Skeletal muscle cell (primary cell): ENCODE measurements at regions not wholly inside any gene's neighbourhood (a gene's known extent, or its start where the extent isn't known, plus 50 kb on each side); places are given as distances from the start of the nearest gene placed in this dataset.

ENCODE experiments used
- DNase-seq: peaks from one replicate; pipeline ENCODE4 v3.0.0-alpha.2; 2010; ENCODE audit warnings: low read depth
- H3K4me3 ChIP-seq: 2 replicates; pipeline ENCODE4 v1.5.1; 2011; ENCODE audit warnings: low read depth, mild to moderate bottlenecking, control low read depth, low read length, moderate library complexity

DNA sequence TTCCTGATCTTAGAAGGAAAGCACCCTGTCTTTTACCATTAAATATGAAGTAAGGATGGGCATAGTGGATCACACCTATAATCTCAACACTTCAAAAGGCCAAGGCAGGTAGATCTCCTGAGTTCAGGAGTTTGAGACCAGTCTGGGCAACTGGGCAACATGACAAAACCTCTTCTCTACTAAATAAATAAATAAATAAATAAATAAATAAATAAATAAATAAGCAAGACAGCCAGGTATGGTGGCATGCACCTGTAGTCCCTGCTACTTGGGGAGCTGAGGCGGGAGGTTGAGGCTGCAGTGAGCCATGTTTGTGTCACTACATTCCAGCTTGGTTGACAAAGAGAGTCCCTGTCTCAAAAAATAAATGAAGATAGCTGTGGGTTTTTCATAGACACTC, 313.1 kb downstream of the RPS24 start:
- H3K4me3 ChIP-seq = no peak overlapping the region
- DNase-seq = no peak

DNA sequence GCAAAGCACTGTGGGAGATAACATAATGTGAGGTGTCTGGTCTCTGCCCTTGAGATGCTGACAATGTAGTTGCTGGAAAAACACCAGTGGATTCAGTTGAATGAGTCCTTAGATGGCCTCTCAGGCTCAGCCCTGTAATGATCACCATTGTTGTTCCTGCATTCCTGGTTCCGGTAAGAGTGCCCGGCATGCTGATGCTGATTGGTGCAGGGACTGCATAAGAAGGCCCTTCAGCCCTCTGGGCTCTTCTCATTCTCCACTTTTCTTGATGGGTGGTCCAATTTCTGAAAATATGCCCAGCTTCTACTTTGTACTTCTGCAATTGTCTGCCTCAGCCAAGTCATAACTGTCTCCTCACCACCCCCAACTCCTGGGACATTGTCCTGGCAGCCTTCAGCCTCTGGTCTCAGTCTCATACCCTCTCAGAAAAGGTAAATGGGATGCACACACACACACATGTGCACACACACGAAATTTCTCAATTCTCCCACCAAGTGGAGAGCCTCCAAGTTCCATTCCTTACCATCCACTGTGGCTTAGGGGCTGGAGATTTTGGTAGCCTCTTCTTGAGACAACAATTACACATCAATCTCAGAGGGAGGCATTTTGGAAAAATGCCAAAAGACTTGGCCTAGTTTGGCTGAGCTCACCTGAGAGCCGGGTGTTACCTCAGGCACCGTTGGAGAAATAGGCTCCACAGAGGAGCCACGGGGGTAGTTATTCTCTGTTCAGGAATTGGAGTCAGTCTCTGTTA, 314.9 kb downstream of the RPS24 start:
- no peak overlapping the region for H3K4me3 ChIP-seq
- DNase-seq = no peak

DNA sequence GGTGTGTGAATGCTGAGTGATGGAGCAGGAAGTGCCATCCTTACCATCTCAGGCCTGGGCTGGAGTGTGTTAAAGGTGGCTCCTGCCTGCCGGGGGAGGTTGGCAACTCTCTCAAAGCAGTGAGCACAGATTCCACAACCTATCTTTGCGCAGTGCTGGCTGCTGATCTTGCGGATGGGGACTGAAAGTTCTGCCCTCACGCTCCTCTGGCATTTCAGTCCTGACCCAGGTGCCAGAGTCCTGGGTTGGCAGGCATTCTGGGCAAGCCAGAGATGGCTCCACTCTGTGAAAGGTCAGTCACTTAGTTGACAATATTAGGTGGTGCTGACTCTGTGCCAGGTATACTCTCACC, 315.5 kb downstream of the RPS24 start:
- DNase-seq = no peak
- no peak overlapping the region for H3K4me3 ChIP-seq

DNA sequence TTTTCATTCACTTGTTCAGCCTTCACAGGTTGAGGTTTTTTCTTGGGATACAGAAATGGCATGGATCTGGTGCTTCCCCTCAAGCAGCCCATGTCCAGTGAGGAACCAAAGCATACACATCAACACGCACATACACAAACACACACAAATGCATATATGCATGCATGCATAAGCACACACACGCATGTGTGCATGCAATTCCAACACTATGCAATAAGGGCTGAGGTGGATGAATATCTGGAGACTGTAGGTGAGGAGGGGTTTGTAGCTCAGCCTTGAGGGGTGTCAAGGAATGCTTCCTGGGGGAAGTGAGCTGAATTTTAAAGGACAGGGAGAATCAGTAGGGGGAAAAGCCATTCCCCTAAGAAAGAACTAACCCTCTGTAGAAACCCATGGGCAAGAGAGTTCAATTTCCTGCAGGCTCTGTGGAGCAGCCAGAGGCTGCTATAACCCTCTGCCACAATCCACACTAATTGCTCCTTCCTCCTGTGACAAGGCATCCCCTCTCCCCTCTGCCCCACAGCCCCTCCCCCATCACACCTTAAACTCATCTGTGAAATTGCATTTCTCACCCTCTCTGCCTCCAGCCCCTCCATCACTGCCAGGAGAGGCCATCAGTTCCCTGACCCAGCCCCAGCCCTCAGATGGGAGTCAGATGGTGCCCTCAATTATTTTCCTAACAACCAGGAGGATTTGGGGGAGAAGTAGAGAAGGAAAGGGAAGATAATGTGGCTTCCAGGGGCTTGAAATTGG, 316.4 kb downstream of the RPS24 start:
- no peak for DNase-seq
- H3K4me3 ChIP-seq = no peak overlapping the region

DNA sequence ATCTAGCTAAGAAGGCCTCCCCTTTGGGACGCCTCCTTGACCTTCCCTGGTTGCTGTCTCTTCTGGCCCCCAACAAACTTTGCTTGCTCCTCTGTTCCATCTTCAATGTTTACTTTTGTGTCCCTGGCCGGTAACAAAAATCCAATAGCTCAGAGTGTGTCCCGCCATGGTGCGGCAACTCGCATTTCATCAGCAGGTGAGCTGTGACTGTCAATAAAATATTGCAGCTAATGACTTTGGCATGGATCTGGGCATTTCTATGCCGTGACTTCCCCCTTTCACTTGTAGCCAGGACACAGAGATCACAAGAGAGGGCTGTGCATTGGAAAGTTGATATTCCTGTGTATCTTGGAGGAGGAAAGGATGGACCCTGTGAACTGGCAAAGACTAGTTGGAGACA, 317.6 kb downstream of the RPS24 start:
- no peak overlapping the region for H3K4me3 ChIP-seq

DNA sequence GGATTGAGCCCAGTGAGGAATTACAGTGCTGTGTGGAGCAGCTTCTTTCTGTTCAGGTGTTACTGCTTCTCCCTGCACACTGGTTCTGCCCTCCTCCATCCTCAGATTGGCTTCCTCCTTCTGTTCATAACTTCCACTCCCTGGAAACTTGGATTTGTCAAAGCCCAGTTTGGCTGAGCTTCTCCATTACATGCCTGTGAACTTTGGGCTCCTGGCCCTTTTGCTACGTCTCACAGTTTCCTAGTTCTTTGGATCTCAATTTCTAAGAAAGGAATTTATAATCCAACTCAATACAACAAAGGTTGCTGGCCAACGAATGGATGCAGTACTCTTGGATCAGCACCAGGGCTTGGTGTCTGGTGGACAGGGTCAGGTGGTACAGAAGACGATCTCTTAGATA, 318.1 kb downstream of the RPS24 start:
- H3K4me3 ChIP-seq = no peak overlapping the region
- no peak for DNase-seq

More for the DNA sequence above, 317.6 kb downstream of the RPS24 start:
- DNase-seq = no peak

DNA sequence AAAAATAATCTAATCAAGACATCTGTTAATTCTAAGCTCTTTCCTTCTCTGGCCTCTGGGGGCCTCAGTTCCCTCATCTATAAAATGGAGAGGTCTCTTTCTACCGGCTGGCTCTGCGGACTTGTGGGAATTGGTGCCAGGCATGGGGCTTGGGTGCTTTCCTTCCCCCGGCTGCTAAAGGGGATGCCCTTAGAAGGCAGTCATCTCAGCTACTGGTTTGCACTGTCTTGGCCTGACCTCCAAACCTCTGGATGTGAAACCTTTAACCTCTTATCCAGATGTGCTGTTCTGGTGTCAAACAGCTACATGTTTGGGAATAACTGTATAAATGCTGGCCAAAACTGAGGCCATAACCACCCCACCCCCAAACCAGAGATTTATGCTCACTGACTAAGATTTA, 320.0 kb downstream of the RPS24 start:
- DNase-seq = no peak
- no peak overlapping the region for H3K4me3 ChIP-seq

DNA sequence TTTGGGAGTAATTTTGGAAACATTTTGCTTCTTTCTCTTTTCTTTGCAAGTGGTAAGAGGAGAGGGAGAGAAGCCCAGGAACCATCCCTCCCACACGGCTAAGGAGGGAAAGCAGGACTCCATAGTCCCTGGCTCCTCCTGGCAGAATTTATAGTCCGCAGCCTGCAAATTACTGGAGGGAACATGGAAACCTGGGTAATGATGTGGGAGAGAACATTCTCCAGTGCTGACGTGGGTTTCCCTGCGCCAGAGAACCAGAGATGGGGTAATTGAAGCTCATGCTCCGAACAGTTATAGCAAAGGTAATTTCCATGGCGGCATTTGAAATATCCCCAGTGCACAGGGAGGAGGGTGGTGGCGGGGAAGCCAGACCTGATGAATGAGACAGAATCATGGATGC, 320.4 kb downstream of the RPS24 start:
- H3K4me3 ChIP-seq = no peak overlapping the region
- no peak for DNase-seq

DNA sequence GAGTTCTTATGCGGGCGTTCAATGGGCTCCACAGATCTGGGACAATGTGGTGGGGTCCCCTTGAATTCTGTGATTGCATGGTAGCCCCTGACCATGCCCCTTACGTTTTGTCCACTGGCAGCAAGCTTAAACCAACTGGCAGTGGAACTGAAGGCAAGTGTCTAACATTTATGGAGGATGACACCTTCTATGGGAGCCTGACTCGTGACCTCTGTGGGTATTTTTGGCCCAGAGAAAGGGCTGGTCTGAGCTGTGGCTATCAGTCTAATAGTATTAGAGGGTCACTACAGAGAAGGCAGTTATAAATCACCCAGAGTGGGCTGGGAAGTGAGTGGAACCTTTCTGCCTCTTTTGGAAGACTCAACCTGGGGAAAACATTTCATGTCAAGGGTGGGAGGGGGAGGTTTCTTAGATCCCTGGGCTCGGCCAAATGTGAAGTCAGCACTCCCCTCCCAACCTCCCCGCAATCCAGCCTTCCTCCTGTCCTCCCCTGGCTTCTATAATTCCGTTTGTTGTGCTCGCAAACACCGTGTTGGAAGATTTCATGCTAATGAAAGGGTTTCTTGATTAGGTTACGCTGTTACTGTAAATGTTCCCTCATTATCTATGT, 322.7 kb downstream of the RPS24 start:
- no peak overlapping the region for H3K4me3 ChIP-seq
- no peak for DNase-seq

DNA sequence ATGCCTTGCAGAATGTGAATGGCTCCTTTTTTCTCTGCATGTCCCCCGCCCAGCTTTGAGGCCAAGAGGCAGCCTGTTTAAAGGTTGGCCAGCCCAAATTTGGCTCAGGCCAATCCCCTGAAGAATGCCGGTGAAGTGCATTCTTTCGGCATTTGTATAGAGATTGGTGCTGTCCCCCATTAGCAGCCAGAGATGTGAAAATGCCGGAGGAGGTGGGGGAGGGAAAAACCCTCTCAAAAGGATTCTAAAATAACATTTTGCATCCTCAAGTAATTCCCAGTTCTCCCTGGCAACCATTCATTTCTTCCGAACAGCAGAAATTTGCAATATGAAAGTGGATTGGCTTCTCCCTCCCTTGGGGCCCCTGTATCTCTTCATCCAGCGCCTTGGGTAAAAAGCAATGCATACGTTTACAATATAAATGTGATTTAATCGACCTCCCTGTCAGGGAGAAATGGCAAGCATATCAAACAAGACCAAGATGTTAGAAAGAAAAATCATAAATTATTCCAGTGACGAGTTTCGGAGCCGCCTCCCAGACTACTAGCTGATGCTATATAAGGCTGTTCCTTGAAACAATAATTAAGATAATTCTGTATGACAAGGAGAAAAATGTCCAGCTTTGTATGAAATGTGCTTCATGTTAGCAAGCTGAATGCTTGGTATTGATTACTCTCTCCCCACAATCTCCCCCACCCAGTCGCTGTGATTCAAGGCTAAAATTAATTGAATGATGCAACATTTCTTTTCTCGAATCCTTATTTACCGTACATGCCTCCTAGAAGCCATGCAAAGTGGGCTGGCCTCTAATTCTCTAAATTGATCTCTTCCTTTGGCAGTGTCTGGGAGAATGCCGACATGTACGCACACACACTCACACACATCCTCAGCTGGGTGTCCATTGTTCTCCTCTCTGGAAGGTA, 323.7 kb downstream of the RPS24 start:
- H3K4me3 ChIP-seq = no peak overlapping the region
- no peak for DNase-seq

DNA sequence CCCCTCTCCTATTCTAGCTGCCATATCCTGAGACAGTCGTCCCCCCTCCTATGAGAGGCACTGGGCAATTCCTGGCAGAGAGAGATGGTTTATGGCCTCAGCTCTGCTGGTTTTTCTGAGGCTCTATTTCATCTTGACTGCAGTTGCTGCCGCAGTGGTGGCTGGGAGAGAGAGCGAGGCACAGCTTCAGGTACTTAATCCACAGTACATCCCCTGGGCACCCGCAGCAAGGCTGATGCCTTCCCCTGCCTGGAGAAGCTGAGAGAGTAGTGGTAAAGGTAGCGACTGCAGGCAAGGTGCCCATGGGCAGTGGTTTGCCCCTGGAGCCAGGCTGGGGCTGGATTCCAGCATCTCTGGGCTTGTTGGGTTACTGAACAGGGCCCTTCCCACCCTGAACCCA, 324.7 kb downstream of the RPS24 start:
- DNase-seq = no peak

DNA sequence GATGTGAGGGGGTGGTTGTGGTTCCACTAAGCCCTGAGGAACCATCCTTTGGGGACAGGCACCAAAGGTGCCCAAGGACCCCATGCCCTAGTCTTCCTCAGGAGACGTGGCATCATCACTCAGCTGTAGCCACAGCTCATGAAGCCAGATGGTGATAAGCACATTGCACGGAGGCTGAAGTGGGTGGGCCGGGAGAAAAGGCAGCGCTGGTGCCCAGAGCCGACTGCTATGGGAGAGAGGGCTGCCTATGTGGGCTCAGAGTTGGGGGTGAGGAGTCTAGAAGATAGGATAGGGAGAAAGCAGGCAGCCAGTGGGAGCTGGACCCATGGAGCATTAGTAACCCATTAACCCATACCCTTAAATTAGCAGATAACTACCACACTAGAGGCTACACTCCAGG, 325.3 kb downstream of the RPS24 start:
- no peak for DNase-seq
- no peak overlapping the region for H3K4me3 ChIP-seq

More for the DNA sequence above, 324.7 kb downstream of the RPS24 start:
- no peak overlapping the region for H3K4me3 ChIP-seq

DNA sequence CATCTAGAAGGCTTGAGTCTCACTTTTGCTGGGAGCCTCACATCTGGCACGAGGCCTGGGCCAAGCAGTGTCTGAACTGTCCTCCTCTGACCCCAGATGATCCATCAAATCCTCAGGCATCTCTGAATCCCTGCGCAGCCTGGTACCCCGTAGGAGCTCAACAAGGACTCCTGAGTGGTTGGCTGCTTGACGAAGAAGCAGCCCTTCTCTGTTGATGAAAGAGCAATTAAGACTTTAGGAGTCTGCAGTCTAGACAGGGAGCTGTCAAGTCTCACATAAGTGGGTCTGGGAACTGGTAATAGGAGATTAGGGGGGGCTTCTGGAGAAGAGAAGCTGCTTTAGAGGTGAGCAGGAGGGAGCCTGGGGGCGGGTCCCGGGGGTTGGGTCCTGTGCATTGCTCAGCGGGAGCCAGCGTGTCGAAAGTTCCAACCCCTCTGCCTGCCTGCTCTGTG, 326.0 kb downstream of the RPS24 start:
- no peak overlapping the region for H3K4me3 ChIP-seq
- no peak for DNase-seq

DNA sequence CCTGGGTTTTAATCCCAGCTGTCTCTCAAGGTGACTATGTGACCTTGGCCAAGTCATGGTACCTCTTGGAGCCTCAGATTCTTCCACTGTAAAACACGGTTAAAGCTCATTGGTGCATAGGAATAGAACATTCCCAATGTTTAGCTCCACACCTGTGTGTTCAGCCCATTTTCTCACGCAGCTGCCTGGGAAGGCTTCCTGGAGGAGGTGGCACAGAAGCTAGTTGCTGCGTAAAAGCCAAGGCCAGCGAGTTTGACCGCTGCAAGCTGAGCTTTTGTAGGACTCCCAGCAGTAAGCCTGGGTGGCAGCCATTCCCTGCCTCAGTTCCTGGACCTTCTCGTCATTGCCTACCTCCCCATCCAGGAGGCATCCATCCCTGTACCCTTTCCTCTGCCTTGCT, 326.6 kb downstream of the RPS24 start:
- no peak for DNase-seq
- no peak overlapping the region for H3K4me3 ChIP-seq

DNA sequence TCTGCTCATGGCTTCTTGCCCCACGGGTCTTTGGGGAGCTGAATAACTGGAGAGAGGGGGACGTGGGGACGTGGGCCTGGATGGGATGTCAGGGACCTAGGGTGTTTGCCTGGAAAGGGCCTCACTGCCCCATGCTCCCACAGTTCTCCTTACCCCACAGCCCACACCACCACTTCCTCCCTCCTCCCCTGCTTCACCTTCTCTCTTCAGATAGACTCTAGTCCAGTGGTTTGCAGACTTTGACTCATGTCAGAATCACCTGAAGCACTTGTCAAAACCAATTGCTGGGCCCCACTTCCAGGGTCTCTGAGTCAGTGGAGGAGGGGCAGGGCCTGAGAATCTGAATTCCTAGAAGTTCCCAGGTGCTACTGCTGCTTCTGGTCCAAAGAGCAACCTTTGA, 327.4 kb downstream of the RPS24 start:
- no peak for DNase-seq
- no peak overlapping the region for H3K4me3 ChIP-seq

DNA sequence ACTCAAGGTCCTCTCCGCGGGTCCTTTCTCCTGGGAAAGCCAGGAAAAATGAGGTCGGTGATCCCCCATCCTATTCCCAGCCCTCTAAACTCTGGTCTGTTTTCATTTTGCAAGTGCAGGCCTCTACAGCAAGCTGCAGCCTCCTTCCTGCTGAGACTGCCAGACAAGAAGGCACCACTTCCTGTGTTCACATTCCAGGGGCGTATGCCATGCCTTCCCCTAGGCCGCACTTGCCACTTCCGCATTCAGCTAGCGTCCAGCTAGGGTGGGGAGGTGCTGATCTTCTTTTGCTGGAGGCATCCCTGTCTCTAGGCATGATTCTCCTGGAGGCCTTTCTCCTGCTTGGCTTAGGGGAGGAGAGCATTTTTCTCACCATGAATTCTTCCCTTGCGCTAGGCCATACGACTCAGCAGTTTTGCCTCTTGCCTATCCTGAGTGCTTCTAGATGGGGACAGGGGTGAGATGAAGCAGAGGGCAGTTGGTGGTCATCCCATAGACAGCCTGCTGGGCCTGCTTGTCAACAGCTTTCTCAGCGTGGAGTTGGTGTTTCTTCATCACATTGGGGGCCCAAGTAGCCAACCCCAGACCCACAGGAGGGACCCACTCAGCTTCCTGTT, 328.9 kb downstream of the RPS24 start:
- DNase-seq = no peak
- H3K4me3 ChIP-seq = no peak overlapping the region

DNA sequence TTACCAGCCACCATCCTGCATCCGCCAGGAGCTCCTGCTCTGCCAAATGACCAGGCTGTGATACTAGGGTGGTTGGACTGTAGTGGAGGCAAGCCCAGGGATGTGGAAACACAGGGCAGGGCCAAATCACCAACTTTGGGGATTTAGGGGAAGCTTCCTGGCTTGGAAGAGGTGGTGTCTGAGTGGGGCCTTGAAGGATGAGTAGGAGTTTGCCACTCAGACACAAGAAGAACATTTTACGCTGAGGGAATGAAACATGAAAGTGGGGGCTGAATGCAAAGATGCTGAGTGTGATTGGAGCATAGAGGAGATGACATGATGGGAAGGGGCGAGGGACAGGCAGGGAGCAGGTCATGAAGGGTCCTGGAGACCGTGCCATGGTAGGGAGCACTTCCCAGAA, 329.5 kb downstream of the RPS24 start:
- H3K4me3 ChIP-seq = no peak overlapping the region
- DNase-seq = no peak

DNA sequence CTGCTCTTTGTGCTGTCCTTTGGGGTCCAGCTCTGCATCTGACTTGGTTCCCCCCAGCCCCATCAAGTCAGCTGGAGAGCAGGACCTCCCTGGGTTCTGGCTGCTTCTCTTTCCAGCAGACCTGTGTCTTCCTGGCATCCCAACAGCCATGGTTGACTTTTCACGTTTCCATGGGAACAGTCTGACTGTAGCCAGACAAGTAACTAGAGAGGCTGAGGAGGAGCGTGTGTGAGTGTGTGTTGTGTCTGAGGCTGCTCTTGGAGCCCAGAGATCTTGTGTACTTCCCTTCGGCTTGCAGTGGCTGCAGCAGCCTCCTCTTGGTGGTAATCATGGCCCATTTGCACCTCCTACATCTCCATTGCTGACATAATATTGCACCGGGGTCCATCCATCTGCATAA, 332.0 kb downstream of the RPS24 start:
- no peak overlapping the region for H3K4me3 ChIP-seq
- no peak for DNase-seq

DNA sequence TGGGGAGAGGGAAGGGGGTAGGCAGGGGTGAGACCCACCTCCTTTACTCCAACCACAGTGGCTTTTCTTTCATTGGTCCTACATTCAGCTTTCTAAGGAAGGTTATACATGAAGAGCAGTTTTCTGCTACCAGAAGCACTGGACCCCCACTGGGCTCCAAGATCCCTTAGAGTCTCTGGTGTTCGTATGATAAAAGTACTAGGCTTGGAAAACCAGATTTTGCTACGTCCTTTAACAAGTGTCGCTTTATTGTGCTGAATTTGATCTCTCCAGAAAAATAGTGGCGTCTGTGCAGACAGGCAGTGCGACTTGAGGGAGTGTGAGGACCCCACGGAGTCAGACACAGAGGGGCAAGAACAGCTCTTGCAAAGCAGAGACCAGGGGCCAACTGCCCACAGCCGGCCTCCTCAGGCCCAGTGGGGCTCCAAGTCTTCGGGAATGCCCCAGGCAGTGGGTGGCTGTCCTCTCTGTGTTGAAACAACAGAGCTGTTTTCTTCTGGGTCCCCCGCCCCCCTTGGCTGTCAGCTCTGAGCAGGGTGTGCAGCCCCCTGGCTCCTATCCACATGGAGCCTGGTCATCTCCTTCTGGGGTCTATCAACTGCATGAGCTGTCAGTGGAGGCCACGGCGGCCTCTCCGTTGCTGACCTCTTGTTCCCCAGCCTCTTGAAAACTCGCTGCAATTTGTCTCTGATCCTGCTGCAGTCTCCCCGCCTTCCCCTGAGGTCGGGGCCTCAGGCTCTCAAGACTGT, 333.2 kb downstream of the RPS24 start:
- DNase-seq = no peak
- H3K4me3 ChIP-seq = no peak overlapping the region
